HepG2 (cell line): ENCODE measurements at regions not wholly inside any gene's neighbourhood (a gene's known extent, or its start where the extent isn't known, plus 50 kb on each side); places are given as distances from the start of the nearest gene placed in this dataset.

Experiments used
- ATAC-seq: fragments of 200-7000 bp; cut with Tn5 transposase; 3 replicates; pipeline ENCODE4 v1.9.1; 2020; ENCODE audit warnings: mild to moderate bottlenecking, moderate library complexity
- BruUV-seq: library from RNA; stranded (reverse); fragments of 400-500 nt; replicated peaks from 2 replicates; lab custom pipeline; 2021; lab: Mats Ljungman, UMichigan
- CTCF ChIA-PET: fragments of 300-600 bp; formaldehyde crosslinking; extraction: SDS; loops from one replicate; lab custom pipeline; 2021; ENCODE audit warnings: low total read pairs, inconsistent platforms, low intra/inter-chr PET ratio; lab: Yijun Ruan, JAX
- POLR2A ChIA-PET: fragments of 350-600 bp; sonication (Branson Sonifier 250); formaldehyde crosslinking; loops from one replicate; lab custom pipeline; 2020; ENCODE audit warnings: antibody characterized with exemption, inconsistent platforms; lab: Yijun Ruan, JAX
- DNase-seq: peaks from one replicate; pipeline ENCODE4 v3.0.0-alpha.2; 2015; ENCODE audit warnings: low spot score
- FAIRE-seq: peaks from 3 replicates; lab custom pipeline; 2011; peaks lifted over from hg19 to GRCh38; lab: Jason Lieb, UNC
- H2AFZ ChIP-seq: one replicate; pipeline ENCODE4 v1.6.1; 2011; ENCODE audit warnings: low read length, inconsistent platforms
- H3K27ac ChIP-seq: fragments of 300-600 bp; 3 replicates; pipeline ENCODE4 v1.8.0; 2011; ENCODE audit warnings: mixed run types, mild to moderate bottlenecking, mixed read lengths, low read length, inconsistent platforms; ENCODE audit not compliant: insufficient read depth; ENCODE audit errors: extremely low read length
- H3K27me3 ChIP-seq, 2 experiments: fragments of 200-600 bp in 1 of 2; 2 replicates in 1 of 2; 3 replicates in 1 of 2; pipeline versions ENCODE4 v1.6.0 to v1.8.0; 2011; ENCODE audit warnings: low read length in 2 of 2, mild to moderate bottlenecking in 2 of 2, moderate library complexity in 2 of 2, inconsistent platforms in 1 of 2; ENCODE audit not compliant: insufficient read depth in 2 of 2, control insufficient read depth in 1 of 2
- H3K36me3 ChIP-seq, 2 experiments: fragments of 200-600 bp in 1 of 2; replicated peaks in 1 of 2; 2 replicates in 1 of 2; 3 replicates in 1 of 2; pipeline versions ENCODE4 v1.5.1 to v1.8.0; 2011; ENCODE audit warnings: low read length in 2 of 2, inconsistent platforms in 1 of 2; ENCODE audit not compliant: insufficient read depth in 2 of 2, control insufficient read depth in 1 of 2
- H3K4me1 ChIP-seq: 2 replicates; pipeline ENCODE4 v1.5.1; 2012; ENCODE audit warnings: low read length, inconsistent platforms; ENCODE audit not compliant: insufficient read depth
- H3K4me2 ChIP-seq: 2 replicates; pipeline ENCODE4 v1.6.0; 2011; ENCODE audit warnings: low read depth, low read length, inconsistent platforms
- H3K4me3 ChIP-seq, 3 experiments: fragments of 200-600 bp in 1 of 3; sonication (generic), shearing (Covaris generic) in 1 of 3; replicated peaks in 1 of 3; 2 replicates each; pipeline ENCODE4 v1.5.1; 2011 to 2016; ENCODE audit warnings: low read length in 3 of 3, inconsistent platforms in 2 of 3, low read depth in 2 of 3, mild to moderate bottlenecking in 2 of 3, control low read depth in 1 of 3, mixed read lengths in 1 of 3; ENCODE audit not compliant: insufficient read depth in 1 of 3
- H3K79me2 ChIP-seq: one replicate; pipeline ENCODE4 v1.6.1; 2011; ENCODE audit warnings: low read length, inconsistent platforms; ENCODE audit not compliant: insufficient read depth
- H3K9ac ChIP-seq: 2 replicates; pipeline ENCODE4 v1.6.0; 2011; ENCODE audit warnings: mild to moderate bottlenecking, low read depth, low read length, inconsistent platforms; ENCODE audit not compliant: insufficient read depth
- H3K9me3 ChIP-seq: 2 replicates; pipeline ENCODE4 v1.5.1; 2012; ENCODE audit warnings: mild to moderate bottlenecking, low read length
- H4K20me1 ChIP-seq: 2 replicates; pipeline ENCODE4 v1.6.0; 2011; ENCODE audit warnings: inconsistent platforms, mild to moderate bottlenecking, low read length, moderate library complexity; ENCODE audit not compliant: insufficient read depth
- HNF4G ChIP-seq, 2 experiments: sonication (generic) in 1 of 2; formaldehyde crosslinking in 1 of 2; IDR thresholded peaks; 2 replicates each; pipeline versions ENCODE4 v1.4.0 to v1.6.1; 2011 to 2020; ENCODE audit warnings: borderline replicate concordance in 2 of 2, low read depth in 2 of 2, mild to moderate bottlenecking in 2 of 2, low read length in 1 of 2, missing genetic modification reagents in 1 of 2, moderate library complexity in 1 of 2
- NCOA2 ChIP-seq: sonication (generic); formaldehyde crosslinking; IDR thresholded peaks from 2 replicates; pipeline ENCODE4 v1.8.0; 2022; ENCODE audit warnings: inconsistent platforms
- XRCC5 ChIP-seq: fragments of 200-400 bp; formaldehyde crosslinking; optimal IDR thresholded peaks from 2 replicates; pipeline ENCODE3; 2017; ENCODE audit warnings: mild to moderate bottlenecking, low read length
- ZC3H13 ChIP-seq: sonication (generic); formaldehyde crosslinking; IDR thresholded peaks from 2 replicates; pipeline ENCODE4 v1.8.1; 2023; ENCODE audit warnings: mild to moderate bottlenecking, missing genetic modification reagents, moderate library complexity
- ZC3H4 ChIP-seq: sonication (generic); formaldehyde crosslinking; IDR thresholded peaks from 2 replicates; pipeline ENCODE4 v1.4.0; 2020; ENCODE audit warnings: missing genetic modification reagents, borderline replicate concordance
- ZNF33A ChIP-seq: sonication (generic); formaldehyde crosslinking; IDR thresholded peaks from 2 replicates; pipeline ENCODE4 v1.5.1; 2020; ENCODE audit warnings: missing genetic modification reagents, mild to moderate bottlenecking, moderate library complexity, borderline replicate concordance
- ZNF383 ChIP-seq: sonication (generic); formaldehyde crosslinking; IDR thresholded peaks from 2 replicates; pipeline ENCODE4 v1.4.0; 2020; ENCODE audit warnings: missing genetic modification reagents, mild to moderate bottlenecking, borderline replicate concordance
- ZNF446 ChIP-seq: sonication (generic); formaldehyde crosslinking; IDR thresholded peaks from 2 replicates; pipeline ENCODE4 v1.5.0; 2020; ENCODE audit warnings: mild to moderate bottlenecking, missing genetic modification reagents
- ZNF468 ChIP-seq: sonication (generic); formaldehyde crosslinking; IDR thresholded peaks from 2 replicates; pipeline ENCODE4 v1.8.0; 2022; ENCODE audit warnings: mild to moderate bottlenecking, moderate library complexity, missing genetic modification reagents
- ZNF792 ChIP-seq: IDR thresholded peaks from 2 replicates; pipeline ENCODE4 v1.6.1; 2016
- ZSCAN29 ChIP-seq: sonication (generic); formaldehyde crosslinking; conservative IDR thresholded peaks from 2 replicates; pipeline ENCODE4 v1.4.0; 2020; ENCODE audit warnings: mild to moderate bottlenecking, missing genetic modification reagents
- WGBS: methylation state at CpG from one replicate; pipeline ENCODE4 v1.1.6; 2017; ENCODE audit warnings: low lambda C conversion rate; 5-methylcytosine and 5-hydroxymethylcytosine counted together
- in situ Hi-C: cut with HindIII; loops from 2 replicates; pipeline ENCODE4 v1.10.0; 2017; ENCODE audit warnings: low pct_unique_long_range_greater_than_20kb; ENCODE audit not compliant: extremely low pct_ligation_motif_present
- intact Hi-C: fragments of 100-400 bp; cut with micrococcal nuclease; formaldehyde crosslinking; loops from one replicate; pipeline ENCODE4 v1.10.0; 2022; ENCODE audit not compliant: unreplicated experiment
- TF ChIP-seq, protein P1 (sequence below): sonication (generic); formaldehyde crosslinking; IDR thresholded peaks from 2 replicates; pipeline ENCODE4 v1.5.0; 2020; ENCODE audit warnings: missing genetic modification reagents
- TF ChIP-seq, protein P2 (sequence below): sonication (generic); formaldehyde crosslinking; IDR thresholded peaks from 2 replicates; pipeline ENCODE4 v1.4.0; 2020; ENCODE audit warnings: missing genetic modification reagents
- TF ChIP-seq, protein P3 (sequence below): IDR thresholded peaks from 2 replicates; pipeline ENCODE4 v1.6.1; 2016; ENCODE audit warnings: missing compliant biosample characterization, missing genetic modification reagents, borderline replicate concordance
- TF ChIP-seq, protein P4 (sequence below), 2 experiments: fragments of 450-650 bp in 1 of 2; sonication (generic) in 1 of 2; formaldehyde crosslinking; IDR thresholded peaks; 2 replicates each; pipeline versions ENCODE4 v1.5.0 to v1.8.0; 2020 to 2022; ENCODE audit warnings: mild to moderate bottlenecking in 1 of 2, missing genetic modification reagents in 1 of 2

DNA sequence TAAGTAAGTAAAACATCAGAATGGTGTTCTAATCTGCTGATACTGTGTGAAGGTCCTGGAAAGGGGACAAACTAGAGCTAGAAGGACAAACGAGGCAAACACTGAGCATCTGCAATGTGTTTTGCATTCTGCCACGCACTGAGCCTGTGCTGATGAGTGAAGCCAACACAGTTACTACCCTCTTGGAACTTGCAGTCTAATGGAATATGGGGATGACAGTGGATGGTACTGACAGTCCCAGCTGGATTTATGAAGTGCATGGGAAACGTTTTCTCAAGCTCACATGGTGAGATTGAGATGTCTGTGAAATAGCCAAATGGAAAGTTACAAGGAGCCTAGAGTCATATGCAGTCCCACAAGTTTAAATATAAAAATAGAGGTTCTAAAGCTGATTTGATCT lies 86.6 kb downstream of the FOXB1 start:
- FAIRE-seq = no peak
- CTCF ChIA-PET = no interaction called here
- WGBS = 11% methylated on average over 3 of the region's 3 CpGs
- Histone ChIP-seq H3K27ac (no peak overlapping the region), H3K4me1 (peaks cover 23% of the 10 kb centered on the region), H3K27me3 (no peaks in the 10 kb centered on the region), H3K4me3 (no peak overlapping the region), H2AFZ (no peak overlapping the region), H4K20me1 (no peaks in the 10 kb centered on the region), H3K4me2 (0 out of 2 replicates have a peak overlapping the region, but pooled peaks have one; percentile 5), H3K36me3 (no peaks in the 10 kb centered on the region), H3K79me2 (no peaks in the 10 kb centered on the region), H3K9me3 (no peaks in the 10 kb centered on the region), H3K9ac (no peak overlapping the region)
- BruUV-seq = no TSS peak
- ATAC-seq = no peak
- POLR2A ChIA-PET = no interaction called here
- in situ Hi-C loops = no loop called here
- no peak for DNase-seq
- intact Hi-C loops = no loop called here
- no peak for TF ChIP-seq ZNF446 (CRISPR knock-in tag)
- TF ChIP-seq ZNF468 (CRISPR knock-in tag) = no peak
- TF ChIP-seq, protein P1, sequence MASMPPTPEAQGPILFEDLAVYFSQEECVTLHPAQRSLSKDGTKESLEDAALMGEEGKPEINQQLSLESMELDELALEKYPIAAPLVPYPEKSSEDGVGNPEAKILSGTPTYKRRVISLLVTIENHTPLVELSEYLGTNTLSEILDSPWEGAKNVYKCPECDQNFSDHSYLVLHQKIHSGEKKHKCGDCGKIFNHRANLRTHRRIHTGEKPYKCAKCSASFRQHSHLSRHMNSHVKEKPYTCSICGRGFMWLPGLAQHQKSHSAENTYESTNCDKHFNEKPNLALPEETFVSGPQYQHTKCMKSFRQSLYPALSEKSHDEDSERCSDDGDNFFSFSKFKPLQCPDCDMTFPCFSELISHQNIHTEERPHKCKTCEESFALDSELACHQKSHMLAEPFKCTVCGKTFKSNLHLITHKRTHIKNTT (CRISPR knock-in tag) = no peak
- TF ChIP-seq, protein P2, sequence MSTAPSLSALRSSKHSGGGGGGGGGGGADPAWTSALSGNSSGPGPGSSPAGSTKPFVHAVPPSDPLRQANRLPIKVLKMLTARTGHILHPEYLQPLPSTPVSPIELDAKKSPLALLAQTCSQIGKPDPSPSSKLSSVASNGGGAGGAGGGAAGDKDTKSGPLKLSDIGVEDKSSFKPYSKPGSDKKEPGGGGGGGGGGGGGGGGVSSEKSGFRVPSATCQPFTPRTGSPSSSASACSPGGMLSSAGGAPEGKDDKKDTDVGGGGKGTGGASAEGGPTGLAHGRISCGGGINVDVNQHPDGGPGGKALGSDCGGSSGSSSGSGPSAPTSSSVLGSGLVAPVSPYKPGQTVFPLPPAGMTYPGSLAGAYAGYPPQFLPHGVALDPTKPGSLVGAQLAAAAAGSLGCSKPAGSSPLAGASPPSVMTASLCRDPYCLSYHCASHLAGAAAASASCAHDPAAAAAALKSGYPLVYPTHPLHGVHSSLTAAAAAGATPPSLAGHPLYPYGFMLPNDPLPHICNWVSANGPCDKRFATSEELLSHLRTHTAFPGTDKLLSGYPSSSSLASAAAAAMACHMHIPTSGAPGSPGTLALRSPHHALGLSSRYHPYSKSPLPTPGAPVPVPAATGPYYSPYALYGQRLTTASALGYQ (CRISPR knock-in tag) = no peak
- no peak for TF ChIP-seq ZC3H13
- TF ChIP-seq ZNF792 = no peak
- no peak for TF ChIP-seq NCOA2 (CRISPR knock-in tag)
- TF ChIP-seq ZC3H4 (CRISPR knock-in tag) = no peak
- TF ChIP-seq ZNF383 (CRISPR knock-in tag) = no peak
- TF ChIP-seq ZSCAN29 = no peak
- TF ChIP-seq, protein P3, sequence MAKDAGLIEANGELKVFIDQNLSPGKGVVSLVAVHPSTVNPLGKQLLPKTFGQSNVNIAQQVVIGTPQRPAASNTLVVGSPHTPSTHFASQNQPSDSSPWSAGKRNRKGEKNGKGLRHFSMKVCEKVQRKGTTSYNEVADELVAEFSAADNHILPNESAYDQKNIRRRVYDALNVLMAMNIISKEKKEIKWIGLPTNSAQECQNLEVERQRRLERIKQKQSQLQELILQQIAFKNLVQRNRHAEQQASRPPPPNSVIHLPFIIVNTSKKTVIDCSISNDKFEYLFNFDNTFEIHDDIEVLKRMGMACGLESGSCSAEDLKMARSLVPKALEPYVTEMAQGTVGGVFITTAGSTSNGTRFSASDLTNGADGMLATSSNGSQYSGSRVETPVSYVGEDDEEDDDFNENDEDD = no peak
- TF ChIP-seq, protein P4, sequence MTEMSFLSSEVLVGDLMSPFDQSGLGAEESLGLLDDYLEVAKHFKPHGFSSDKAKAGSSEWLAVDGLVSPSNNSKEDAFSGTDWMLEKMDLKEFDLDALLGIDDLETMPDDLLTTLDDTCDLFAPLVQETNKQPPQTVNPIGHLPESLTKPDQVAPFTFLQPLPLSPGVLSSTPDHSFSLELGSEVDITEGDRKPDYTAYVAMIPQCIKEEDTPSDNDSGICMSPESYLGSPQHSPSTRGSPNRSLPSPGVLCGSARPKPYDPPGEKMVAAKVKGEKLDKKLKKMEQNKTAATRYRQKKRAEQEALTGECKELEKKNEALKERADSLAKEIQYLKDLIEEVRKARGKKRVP (CRISPR knock-in tag; IDR thresholded peaks at IDR 0.05) = no peak
- no peak for TF ChIP-seq XRCC5
- TF ChIP-seq ZNF33A = no peak
- TF ChIP-seq HNF4G (IDR thresholded peaks at IDR 0.05; ENCODE audit: borderline replicate concordance, low read depth, low read length) = no peak
- no peak for TF ChIP-seq HNF4G (CRISPR knock-in tag; IDR thresholded peaks at IDR 0.05; ENCODE audit: borderline replicate concordance, low read depth)
